ENCODE measurements at regions not wholly inside any gene's neighbourhood (a gene's known extent, or its start where the extent isn't known, plus 50 kb on each side); places are given as distances from the start of the nearest gene placed in this dataset.
"Not testable (repeated sequence)": the region's sequence is repeated elsewhere in the genome, so short reads cannot be mapped to it uniquely, and the experiment has no call there.

- Histone ChIP-seq H4K20me1 (ENCODE audit: insufficient read depth, low read length) (no peaks in the 10 kb centered on the region), H3K9ac (ENCODE audit: low read length) (no peak overlapping the region), H2AFZ (ENCODE audit: low read depth, low read length) (no peak overlapping the region), H3K36me3 (replicated peaks; ENCODE audit: low read depth, low read length) (peaks cover 8% of the 10 kb centered on the region), H3K27ac (ENCODE audit: low read length) (peak overlapping the region; percentile 90), H3K9me3 (ENCODE audit: insufficient read depth, low read length) (no peaks in the 10 kb centered on the region), H3K79me2 (ENCODE audit: low read length) (no peaks in the 10 kb centered on the region), H3K4me1 (ENCODE audit: low read length) (peaks cover 28% of the 10 kb centered on the region), H3K4me3 (ENCODE audit: low read length) (no peak overlapping the region), H3K27me3 (ENCODE audit: low read depth, low read length) (no peaks in the 10 kb centered on the region), H3K4me2 (ENCODE audit: low read length) (0 out of 2 replicates have a peak overlapping the region, but pooled peaks have one; percentile 41)
- TF ChIP-seq EZH2phosphoT487 (IDR thresholded peaks at IDR 0.05; ENCODE audit: low read depth) (no peak), CTCF (IDR thresholded peaks at IDR 0.05; ENCODE audit: low read depth, low read length) (no peak)
These were observed 101.4 kb downstream of the TMEM167A start for GRCh38 chr5:82975812-82976211.

GRCh38 chr5:82975396-82975795 is 101.8 kb downstream of the TMEM167A start:
- H4K20me1 ChIP-seq (ENCODE audit: insufficient read depth, low read length) = no peaks in the 10 kb centered on the region
- no peak overlapping the region for H2AFZ ChIP-seq (ENCODE audit: low read depth, low read length)
- no peaks in the 10 kb centered on the region for H3K27me3 ChIP-seq (ENCODE audit: low read depth, low read length)
- no peak overlapping the region; the same call in 1 of the 2 replicates for H3K4me2 ChIP-seq (ENCODE audit: low read length)
- H3K4me1 ChIP-seq (ENCODE audit: low read length) = peaks cover 28% of the 10 kb centered on the region
- H3K9me3 ChIP-seq (ENCODE audit: insufficient read depth, low read length) = no peaks in the 10 kb centered on the region
- TF ChIP-seq EZH2phosphoT487 (IDR thresholded peaks at IDR 0.05; ENCODE audit: low read depth) (no peak), CTCF (IDR thresholded peaks at IDR 0.05; ENCODE audit: low read depth, low read length) (no peak)
- no peak overlapping the region for H3K4me3 ChIP-seq (ENCODE audit: low read length)
- H3K79me2 ChIP-seq (ENCODE audit: low read length) = no peaks in the 10 kb centered on the region
- peaks cover 8% of the 10 kb centered on the region for H3K36me3 ChIP-seq (replicated peaks; ENCODE audit: low read depth, low read length)
- H3K27ac ChIP-seq (ENCODE audit: low read length) = peak overlapping the region; percentile 90
- H3K9ac ChIP-seq (ENCODE audit: low read length) = no peak overlapping the region

- not testable (repeated sequence) for H3K4me2 ChIP-seq (ENCODE audit: low read length); H2AFZ ChIP-seq (ENCODE audit: low read depth, low read length); H3K79me2 ChIP-seq (ENCODE audit: low read length); H3K9ac ChIP-seq (ENCODE audit: low read length); H3K9me3 ChIP-seq (ENCODE audit: insufficient read depth, low read length); H3K27me3 ChIP-seq (ENCODE audit: low read depth, low read length); H4K20me1 ChIP-seq (ENCODE audit: insufficient read depth, low read length); H3K4me3 ChIP-seq (ENCODE audit: low read length)
- Histone ChIP-seq H3K4me1 (ENCODE audit: low read length) (peaks cover 38% of the 10 kb centered on the region), H3K27ac (ENCODE audit: low read length) (peak overlapping the region; percentile 90; the same call in 1 of the 2 replicates), H3K36me3 (replicated peaks; ENCODE audit: low read depth, low read length) (peaks cover 11% of the 10 kb centered on the region)
These were observed 102.8 kb downstream of the TMEM167A start for GRCh38 chr5:82974346-82974745.

DNA sequence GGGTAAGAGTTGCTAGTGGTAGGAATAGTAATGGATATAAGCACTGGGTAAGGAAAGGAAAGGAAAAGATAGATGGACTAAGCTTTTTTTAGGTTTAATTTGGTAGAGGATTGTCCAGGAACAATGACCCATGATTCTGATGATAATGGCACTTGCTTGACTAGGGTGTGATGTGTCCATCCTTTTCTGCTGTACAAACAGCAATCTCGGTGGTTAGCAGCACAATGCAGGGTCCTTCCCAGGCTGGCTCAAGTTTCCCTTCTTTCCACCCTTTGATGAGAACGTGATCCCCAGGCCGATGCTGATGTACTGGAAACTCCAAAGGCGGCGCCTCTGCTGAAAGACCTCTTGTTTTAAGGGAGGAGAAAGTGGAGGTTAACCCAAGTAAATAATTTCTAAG is 105.3 kb downstream of the TMEM167A start:
- Histone ChIP-seq H2AFZ (ENCODE audit: low read depth, low read length) (no peak overlapping the region), H3K4me2 (ENCODE audit: low read length) (no peak overlapping the region), H3K27me3 (ENCODE audit: low read depth, low read length) (no peaks in the 10 kb centered on the region), H3K36me3 (replicated peaks; ENCODE audit: low read depth, low read length) (peaks cover 22% of the 10 kb centered on the region), H3K4me3 (ENCODE audit: low read length) (no peak overlapping the region), H3K27ac (ENCODE audit: low read length) (no peak overlapping the region), H3K9me3 (ENCODE audit: insufficient read depth, low read length) (no peaks in the 10 kb centered on the region), H3K9ac (ENCODE audit: low read length) (no peak overlapping the region), H3K4me1 (ENCODE audit: low read length) (peaks cover 44% of the 10 kb centered on the region), H4K20me1 (ENCODE audit: insufficient read depth, low read length) (no peaks in the 10 kb centered on the region), H3K79me2 (ENCODE audit: low read length) (no peaks in the 10 kb centered on the region)
- TF ChIP-seq CTCF (IDR thresholded peaks at IDR 0.05; ENCODE audit: low read depth, low read length) (no peak), EZH2phosphoT487 (IDR thresholded peaks at IDR 0.05; ENCODE audit: low read depth) (no peak)

DNA sequence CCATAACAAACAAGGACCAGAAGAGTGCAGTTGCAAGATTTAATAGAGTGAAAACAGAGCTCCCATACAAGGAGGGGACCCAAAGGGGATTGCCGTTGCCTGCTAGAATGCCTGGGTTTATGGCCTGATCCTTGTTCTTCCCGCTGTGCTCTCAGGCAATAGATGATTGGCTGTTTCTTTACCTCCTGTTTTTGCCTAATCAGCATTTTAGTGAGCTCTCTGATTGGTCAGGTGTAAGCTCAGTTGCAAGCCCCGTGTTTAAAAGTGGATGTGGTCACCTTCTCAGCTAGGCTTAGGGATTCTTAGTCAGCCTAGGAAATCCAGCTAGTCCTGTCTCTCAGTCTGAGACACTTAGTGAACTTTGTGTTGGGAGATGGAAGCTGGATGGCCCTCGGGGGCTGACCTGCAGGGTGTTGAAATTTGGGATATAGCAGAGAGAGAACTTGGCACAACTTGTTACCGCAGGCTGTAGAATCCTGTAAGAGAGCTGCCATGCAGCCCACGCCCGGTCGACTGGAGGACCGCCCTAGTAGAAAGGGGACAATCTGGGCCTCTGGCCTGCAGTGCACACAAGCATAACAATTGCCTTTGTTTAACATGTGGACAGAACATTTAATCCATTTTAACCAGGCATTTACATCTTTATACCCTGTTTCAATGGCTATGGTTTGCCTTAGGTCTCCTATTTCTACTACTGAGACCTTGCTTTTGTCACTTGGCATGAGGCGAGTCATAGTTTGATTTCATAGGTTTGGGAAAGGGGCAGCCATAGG is 106.0 kb downstream of the TMEM167A start:
- H3K4me3 ChIP-seq (ENCODE audit: low read length); H2AFZ ChIP-seq (ENCODE audit: low read depth, low read length); H3K79me2 ChIP-seq (ENCODE audit: low read length); H3K9me3 ChIP-seq (ENCODE audit: insufficient read depth, low read length); H3K27me3 ChIP-seq (ENCODE audit: low read depth, low read length); H3K27ac ChIP-seq (ENCODE audit: low read length); H3K4me2 ChIP-seq (ENCODE audit: low read length); H4K20me1 ChIP-seq (ENCODE audit: insufficient read depth, low read length); H3K9ac ChIP-seq (ENCODE audit: low read length): not testable (repeated sequence)
- peaks cover 26% of the 10 kb centered on the region for H3K36me3 ChIP-seq (replicated peaks; ENCODE audit: low read depth, low read length)
- H3K4me1 ChIP-seq (ENCODE audit: low read length) = peaks cover 37% of the 10 kb centered on the region

DNA sequence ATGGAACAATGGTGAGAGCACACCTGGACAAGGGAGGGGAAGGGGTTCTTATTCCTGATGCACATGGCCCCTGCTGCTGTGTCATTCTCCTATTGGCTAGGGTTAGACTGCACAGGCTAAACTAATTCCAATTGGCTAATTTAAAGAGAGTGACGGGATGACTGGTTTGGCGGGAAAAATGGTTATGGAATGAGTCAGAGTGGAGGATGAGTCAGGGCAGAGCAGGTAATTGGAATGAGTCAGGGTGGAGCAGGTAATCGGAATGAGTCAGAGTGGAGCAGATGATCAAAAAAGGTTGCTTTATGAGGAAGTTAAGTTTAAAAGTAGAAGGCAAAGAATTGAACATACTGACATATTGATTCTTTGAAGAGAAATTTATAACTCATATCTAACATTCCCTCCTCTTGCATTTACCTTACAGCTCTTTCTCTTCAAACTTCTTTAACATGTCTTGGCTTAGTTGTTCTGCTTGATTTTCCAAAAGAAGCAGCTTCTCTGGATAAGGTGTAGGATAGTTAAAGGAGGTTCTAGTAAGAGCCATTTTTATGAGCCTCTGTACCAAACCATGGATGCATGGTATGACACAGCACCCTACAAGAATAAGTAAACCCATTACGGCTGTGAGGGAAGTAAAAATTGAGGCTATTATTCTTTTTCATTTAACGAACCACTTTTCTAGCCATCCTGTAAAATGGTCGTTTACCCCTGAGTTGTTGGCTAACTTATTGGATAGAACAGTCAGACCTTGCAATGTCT is 107.8 kb downstream of the TMEM167A start:
- not testable (repeated sequence) for H3K9me3 ChIP-seq (ENCODE audit: insufficient read depth, low read length); H3K79me2 ChIP-seq (ENCODE audit: low read length); H3K4me3 ChIP-seq (ENCODE audit: low read length); H4K20me1 ChIP-seq (ENCODE audit: insufficient read depth, low read length); H3K27me3 ChIP-seq (ENCODE audit: low read depth, low read length)
- H3K4me2 ChIP-seq (ENCODE audit: low read length) = peak overlapping the region; percentile 24; the same call in 1 of the 2 replicates
- peak overlapping the region; percentile 20; the same call in 1 of the 2 replicates for H2AFZ ChIP-seq (ENCODE audit: low read depth, low read length)
- peak overlapping the region; percentile 22; the same call in 1 of the 2 replicates for H3K9ac ChIP-seq (ENCODE audit: low read length)
- H3K36me3 ChIP-seq (replicated peaks; ENCODE audit: low read depth, low read length) = peaks cover 18% of the 10 kb centered on the region
- peak overlapping the region; percentile 78 for H3K27ac ChIP-seq (ENCODE audit: low read length)
- peaks cover 19% of the 10 kb centered on the region for H3K4me1 ChIP-seq (ENCODE audit: low read length)
